Fibroblast of skin of right biceps (primary cell): ENCODE measurements at regions not wholly inside any gene's neighbourhood (a gene's known extent, or its start where the extent isn't known, plus 50 kb on each side); places are given as distances from the start of the nearest gene placed in this dataset.
A peak's percentile ranks its signal among the peaks of the same experiment; 100 is the strongest.

Experiments used
- DNase-seq: peaks from one replicate; pipeline ENCODE4 v3.0.0-alpha.2; 2013

GRCh38 chr3:78004571-78004970 is 964.7 kb downstream of the ROBO2 start:
- no peak for DNase-seq

- no peak for DNase-seq
Measured at GRCh38 chr3:78013653-78014052, 973.8 kb downstream of the ROBO2 start.

GRCh38 chr3:78015856-78016255 is 976.0 kb downstream of the ROBO2 start:
- DNase-seq, result no peak

- no peak for DNase-seq
Measured at GRCh38 chr3:78021710-78022109, 981.8 kb downstream of the ROBO2 start.

- peak; percentile 1 for DNase-seq
Measured at GRCh38 chr3:78022232-78022631, 982.3 kb downstream of the ROBO2 start.

GRCh38 chr3:78023257-78023656 is 983.4 kb downstream of the ROBO2 start:
- no peak for DNase-seq

- no peak for DNase-seq
Measured at GRCh38 chr3:78025916-78026315, 986.0 kb downstream of the ROBO2 start.

- peak; percentile 2 for DNase-seq
Measured at GRCh38 chr3:78026318-78026828, 986.5 kb downstream of the ROBO2 start.

- DNase-seq, result no peak
Measured at GRCh38 chr3:78029775-78030174, 989.9 kb downstream of the ROBO2 start.

GRCh38 chr3:78035131-78035641 is 995.3 kb downstream of the ROBO2 start:
- no peak for DNase-seq

- peak; percentile 71 for DNase-seq
Measured at GRCh38 chr3:78041486-78041885, 1001.6 kb downstream of the ROBO2 start.

GRCh38 chr3:78046566-78046965 is 1006.7 kb downstream of the ROBO2 start:
- no peak for DNase-seq

- no peak for DNase-seq
Measured at GRCh38 chr3:78048698-78049097, 1008.8 kb downstream of the ROBO2 start.

GRCh38 chr3:78049521-78049920 is 1009.6 kb downstream of the ROBO2 start:
- DNase-seq, result no peak

- peak; percentile 78 for DNase-seq
Measured at GRCh38 chr3:78050276-78051065, 1010.6 kb downstream of the ROBO2 start.

- DNase-seq, result no peak
Measured at GRCh38 chr3:78052746-78053145, 1012.8 kb downstream of the ROBO2 start.

- no peak for DNase-seq
Measured at GRCh38 chr3:78066287-78066686, 1026.4 kb downstream of the ROBO2 start.

GRCh38 chr3:78070188-78070587 is 1030.3 kb downstream of the ROBO2 start:
- no peak for DNase-seq

GRCh38 chr3:78076379-78076778 is 1036.5 kb downstream of the ROBO2 start:
- no peak for DNase-seq

GRCh38 chr3:78077178-78077577 is 1037.3 kb downstream of the ROBO2 start:
- no peak for DNase-seq

- DNase-seq, result no peak
Measured at GRCh38 chr3:78077842-78078241, 1037.9 kb downstream of the ROBO2 start.

GRCh38 chr3:78079514-78079913 is 1039.6 kb downstream of the ROBO2 start:
- DNase-seq, result no peak

- peak; percentile 51 for DNase-seq
Measured at GRCh38 chr3:78086150-78086549, 1046.3 kb downstream of the ROBO2 start.

- no peak for DNase-seq
Measured at GRCh38 chr3:78087134-78087533, 1047.2 kb downstream of the ROBO2 start.

- DNase-seq, result no peak
Measured at GRCh38 chr3:78088006-78088405, 1048.1 kb downstream of the ROBO2 start.
